ENCODE measurements at regions not wholly inside any gene's neighbourhood (a gene's known extent, or its start where the extent isn't known, plus 50 kb on each side); places are given as distances from the start of the nearest gene placed in this dataset.

DNA sequence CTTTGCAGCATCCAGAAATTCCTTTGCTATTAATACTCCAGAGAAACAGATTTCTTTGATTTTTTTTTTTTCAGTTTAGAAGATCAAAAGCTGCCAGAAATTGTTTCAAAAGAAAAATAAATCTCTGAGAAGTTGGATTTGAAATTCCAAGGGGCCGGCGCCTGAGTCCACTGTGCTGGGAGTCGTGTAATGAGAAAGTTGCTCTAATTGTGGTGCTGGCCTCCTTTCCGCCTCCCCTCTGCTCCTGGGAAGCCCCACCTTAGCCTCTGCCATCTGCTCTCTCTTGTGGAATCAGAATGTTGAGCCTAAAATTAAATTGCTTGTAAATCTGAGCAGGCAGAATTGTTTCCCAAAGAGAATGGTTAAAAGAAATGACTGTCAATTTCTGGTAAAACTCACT lies 93.3 kb downstream of the EMX2 start:
- Histone ChIP-seq H3K36me3 (ENCODE audit: control insufficient read depth, insufficient read depth, low read length) (no peaks in the 10 kb centered on the region), H3K27me3 (ENCODE audit: control insufficient read depth, insufficient read depth, low read length) (no peaks in the 10 kb centered on the region), H3K27ac (ENCODE audit: low read length) (no peak overlapping the region), H3K4me3 (ENCODE audit: low read length) (no peak overlapping the region), H3K4me1 (ENCODE audit: control insufficient read depth, insufficient read depth, low read length) (no peaks in the 10 kb centered on the region), H3K9me3 (ENCODE audit: control insufficient read depth, insufficient read depth, low read length) (no peaks in the 10 kb centered on the region)
- DNase-seq (ENCODE audit: low read depth, low spot score) = no peak
- no CpG with 5 or more reads among the region's 4 CpGs for WGBS (ENCODE audit: insufficient coverage, insufficient read length)

GRCh38 chr10:117638200-117638599 lies 95.7 kb downstream of the EMX2 start:
- WGBS (ENCODE audit: insufficient coverage, insufficient read length) = no CpG with 5 or more reads among the region's 2 CpGs

DNA sequence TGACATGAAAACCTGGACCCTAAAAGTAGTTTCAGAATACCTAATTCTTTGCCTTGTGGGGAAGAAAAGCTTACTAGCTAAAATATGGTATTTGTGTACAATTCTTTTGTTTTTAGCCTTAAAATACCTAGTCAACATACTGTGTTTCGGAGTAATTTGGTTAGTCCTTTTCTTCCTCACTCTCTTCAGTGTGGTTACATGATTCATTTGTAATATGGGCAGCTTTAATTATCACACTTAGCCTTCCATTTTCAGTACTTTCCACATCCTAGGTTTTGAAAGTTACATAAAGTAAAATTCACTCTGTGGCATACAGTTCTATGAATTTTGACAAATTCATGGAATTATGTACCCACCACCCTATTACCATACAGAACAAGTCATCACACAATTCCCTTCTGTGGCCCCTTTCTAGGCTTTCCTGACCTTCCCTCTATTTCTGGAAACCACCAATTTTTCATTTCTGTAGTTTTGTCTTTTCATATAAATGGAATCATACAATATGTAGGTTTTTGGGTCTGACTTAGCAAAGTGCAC lies 96.2 kb downstream of the EMX2 start:
- no peak overlapping the region for H3K4me3 ChIP-seq (ENCODE audit: low read length)
- WGBS (ENCODE audit: insufficient coverage, insufficient read length) = no CpG with 5 or more reads among the region's 1 CpG
- H3K4me1 ChIP-seq (ENCODE audit: control insufficient read depth, insufficient read depth, low read length) = no peaks in the 10 kb centered on the region
- DNase-seq (ENCODE audit: low read depth, low spot score) = no peak
- no peaks in the 10 kb centered on the region for H3K36me3 ChIP-seq (ENCODE audit: control insufficient read depth, insufficient read depth, low read length)
- H3K27ac ChIP-seq (ENCODE audit: low read length) = no peak overlapping the region
- no peaks in the 10 kb centered on the region for H3K27me3 ChIP-seq (ENCODE audit: control insufficient read depth, insufficient read depth, low read length)
- H3K9me3 ChIP-seq (ENCODE audit: control insufficient read depth, insufficient read depth, low read length) = no peaks in the 10 kb centered on the region

More at GRCh38 chr10:117638200-117638599, 95.7 kb downstream of the EMX2 start:
- no peaks in the 10 kb centered on the region for H3K9me3 ChIP-seq (ENCODE audit: control insufficient read depth, insufficient read depth, low read length)
- no peak overlapping the region for H3K4me3 ChIP-seq (ENCODE audit: low read length)
- H3K4me1 ChIP-seq (ENCODE audit: control insufficient read depth, insufficient read depth, low read length) = no peaks in the 10 kb centered on the region
- DNase-seq (ENCODE audit: low read depth, low spot score) = no peak
- H3K36me3 ChIP-seq (ENCODE audit: control insufficient read depth, insufficient read depth, low read length) = no peaks in the 10 kb centered on the region
- H3K27me3 ChIP-seq (ENCODE audit: control insufficient read depth, insufficient read depth, low read length) = no peaks in the 10 kb centered on the region
- no peak overlapping the region for H3K27ac ChIP-seq (ENCODE audit: low read length)

DNA sequence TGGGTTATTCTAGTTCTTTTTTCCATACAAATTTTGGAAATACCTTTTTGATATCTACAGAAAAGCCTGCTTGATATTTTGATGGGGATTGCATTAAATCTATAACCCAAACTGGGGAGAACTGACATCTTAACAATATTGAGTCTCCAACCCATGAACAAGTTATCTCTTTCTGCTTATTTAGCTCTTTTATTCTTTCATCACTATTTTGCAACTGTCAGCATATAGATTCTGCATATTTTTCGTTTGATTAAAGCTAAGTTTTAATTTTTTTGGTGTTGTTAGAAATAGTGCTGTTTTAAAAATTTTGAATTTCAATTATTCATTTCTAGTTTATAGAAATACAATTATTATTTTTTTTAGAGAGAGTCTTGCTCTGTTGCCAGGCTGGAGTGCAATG lies 97.9 kb downstream of the EMX2 start:
- Histone ChIP-seq H3K27me3 (ENCODE audit: control insufficient read depth, insufficient read depth, low read length) (no peaks in the 10 kb centered on the region), H3K36me3 (ENCODE audit: control insufficient read depth, insufficient read depth, low read length) (no peaks in the 10 kb centered on the region)
- whole genome bisulfite sequencing (ENCODE audit: insufficient coverage, insufficient read length) = no CpG with 5 or more reads among the region's 1 CpG

DNA sequence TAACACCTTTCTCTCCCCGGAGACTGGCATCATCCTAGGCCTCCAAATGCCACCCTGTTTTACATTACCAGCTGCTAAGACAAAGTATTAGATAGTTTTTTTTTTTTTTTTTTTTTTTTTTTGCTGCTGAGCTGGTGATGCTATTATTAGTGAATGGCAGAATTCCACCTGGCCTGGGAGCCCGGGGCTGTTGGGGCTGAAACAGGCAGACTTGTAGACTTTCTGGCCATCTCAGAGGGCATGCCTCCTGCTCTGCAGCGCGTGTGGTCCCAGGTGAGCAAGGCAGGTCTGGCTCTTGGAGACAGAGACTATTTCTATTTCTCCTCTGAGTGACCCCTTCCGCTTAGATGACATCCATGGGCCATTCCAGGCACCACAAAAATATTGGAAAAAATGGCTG lies 104.2 kb downstream of the EMX2 start:
- Histone ChIP-seq H3K27ac (ENCODE audit: low read length) (no peak overlapping the region), H3K9me3 (ENCODE audit: control insufficient read depth, insufficient read depth, low read length) (no peaks in the 10 kb centered on the region), H3K4me1 (ENCODE audit: control insufficient read depth, insufficient read depth, low read length) (no peaks in the 10 kb centered on the region), H3K4me3 (ENCODE audit: low read length) (no peak overlapping the region), H3K36me3 (ENCODE audit: control insufficient read depth, insufficient read depth, low read length) (no peaks in the 10 kb centered on the region), H3K27me3 (ENCODE audit: control insufficient read depth, insufficient read depth, low read length) (no peaks in the 10 kb centered on the region)
- no peak for DNase-seq (ENCODE audit: low read depth, low spot score)
- WGBS (ENCODE audit: insufficient coverage, insufficient read length) = no CpG with 5 or more reads among the region's 5 CpGs

More for the DNA sequence above, 97.9 kb downstream of the EMX2 start:
- H3K4me3 ChIP-seq (ENCODE audit: low read length) = no peak overlapping the region
- DNase-seq (ENCODE audit: low read depth, low spot score) = no peak
- H3K27ac ChIP-seq (ENCODE audit: low read length) = no peak overlapping the region
- no peaks in the 10 kb centered on the region for H3K4me1 ChIP-seq (ENCODE audit: control insufficient read depth, insufficient read depth, low read length)
- H3K9me3 ChIP-seq (ENCODE audit: control insufficient read depth, insufficient read depth, low read length) = no peaks in the 10 kb centered on the region

DNA sequence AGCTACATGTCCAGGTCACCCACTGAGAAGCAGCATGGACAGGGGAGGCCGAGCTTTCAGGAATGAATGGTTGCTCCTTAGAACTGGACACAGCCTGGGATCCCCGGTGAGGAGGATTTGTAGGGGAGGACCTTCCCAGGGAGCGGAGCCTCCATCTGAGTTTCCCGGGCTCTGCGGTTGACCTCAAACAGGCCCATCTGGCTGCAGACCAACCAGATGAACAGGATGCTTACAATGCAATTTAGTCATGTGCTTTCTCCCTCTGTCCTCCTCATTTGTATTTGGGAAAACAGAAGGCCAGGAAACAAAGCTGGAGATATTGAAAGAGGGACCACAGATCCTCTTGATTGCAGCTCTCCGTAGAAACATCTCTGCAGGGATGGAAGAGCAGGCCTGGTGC lies 104.8 kb downstream of the EMX2 start:
- no peaks in the 10 kb centered on the region for H3K36me3 ChIP-seq (ENCODE audit: control insufficient read depth, insufficient read depth, low read length)

DNA sequence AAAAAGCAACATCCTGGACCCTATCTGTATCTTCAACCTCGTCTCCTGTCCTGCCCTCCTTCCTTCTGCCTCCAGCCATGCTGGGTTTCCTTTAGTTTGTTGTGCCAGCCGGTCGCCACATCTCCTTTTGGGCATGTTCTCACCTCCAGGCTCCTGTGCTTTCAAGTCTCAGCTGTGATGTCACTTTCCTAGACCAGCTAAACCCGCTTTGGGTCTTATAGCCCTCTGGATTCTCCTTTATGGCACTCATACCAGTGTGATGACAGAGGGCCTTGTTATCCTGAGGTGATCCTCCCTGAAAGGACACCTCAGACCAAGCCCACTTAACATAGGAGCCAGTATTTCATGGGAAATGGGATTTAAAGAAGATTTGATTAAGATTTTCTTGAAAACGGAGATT lies 108.6 kb downstream of the EMX2 start:
- H3K27ac ChIP-seq (ENCODE audit: low read length) = no peak overlapping the region
- DNase-seq (ENCODE audit: low read depth, low spot score) = no peak
- H3K36me3 ChIP-seq (ENCODE audit: control insufficient read depth, insufficient read depth, low read length) = no peaks in the 10 kb centered on the region
- no peaks in the 10 kb centered on the region for H3K9me3 ChIP-seq (ENCODE audit: control insufficient read depth, insufficient read depth, low read length)
- H3K4me1 ChIP-seq (ENCODE audit: control insufficient read depth, insufficient read depth, low read length) = no peaks in the 10 kb centered on the region
- H3K4me3 ChIP-seq (ENCODE audit: low read length) = no peak overlapping the region
- no peaks in the 10 kb centered on the region for H3K27me3 ChIP-seq (ENCODE audit: control insufficient read depth, insufficient read depth, low read length)
- WGBS (ENCODE audit: insufficient coverage, insufficient read length) = no CpG with 5 or more reads among the region's 5 CpGs

More for the DNA sequence above, 104.8 kb downstream of the EMX2 start:
- no peak for DNase-seq (ENCODE audit: low read depth, low spot score)
- WGBS (ENCODE audit: insufficient coverage, insufficient read length) = no CpG with 5 or more reads among the region's 6 CpGs
- no peaks in the 10 kb centered on the region for H3K4me1 ChIP-seq (ENCODE audit: control insufficient read depth, insufficient read depth, low read length)
- H3K9me3 ChIP-seq (ENCODE audit: control insufficient read depth, insufficient read depth, low read length) = no peaks in the 10 kb centered on the region
- H3K27me3 ChIP-seq (ENCODE audit: control insufficient read depth, insufficient read depth, low read length) = no peaks in the 10 kb centered on the region
- H3K4me3 ChIP-seq (ENCODE audit: low read length) = no peak overlapping the region
- no peak overlapping the region for H3K27ac ChIP-seq (ENCODE audit: low read length)

GRCh38 chr10:117652228-117653169 lies 110.0 kb downstream of the EMX2 start:
- DNase-seq (ENCODE audit: low read depth, low spot score) = no peak
- Histone ChIP-seq H3K9me3 (ENCODE audit: control insufficient read depth, insufficient read depth, low read length) (no peaks in the 10 kb centered on the region), H3K36me3 (ENCODE audit: control insufficient read depth, insufficient read depth, low read length) (no peaks in the 10 kb centered on the region), H3K4me1 (ENCODE audit: control insufficient read depth, insufficient read depth, low read length) (no peaks in the 10 kb centered on the region), H3K27ac (ENCODE audit: low read length) (no peak overlapping the region), H3K4me3 (ENCODE audit: low read length) (no peak overlapping the region), H3K27me3 (ENCODE audit: control insufficient read depth, insufficient read depth, low read length) (no peaks in the 10 kb centered on the region)
- no CpG with 5 or more reads among the region's 3 CpGs for WGBS (ENCODE audit: insufficient coverage, insufficient read length)

DNA sequence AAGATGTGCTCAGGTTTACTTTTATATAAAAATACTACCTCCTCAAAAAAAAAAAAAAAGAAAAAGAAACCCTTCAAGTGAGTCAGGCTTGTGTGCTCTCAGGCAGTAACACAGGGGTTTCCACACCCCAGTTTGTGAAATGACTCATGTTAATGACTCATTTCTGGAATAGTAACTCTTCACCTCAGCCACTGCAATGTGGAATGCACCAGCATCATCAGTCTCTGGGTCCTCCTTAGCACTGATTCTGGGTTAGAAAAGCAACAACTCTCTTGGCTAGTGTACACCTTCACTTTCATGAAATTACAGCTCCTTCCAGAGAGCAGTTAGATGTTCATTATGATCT lies 110.6 kb downstream of the EMX2 start:
- Histone ChIP-seq H3K4me1 (ENCODE audit: control insufficient read depth, insufficient read depth, low read length) (no peaks in the 10 kb centered on the region), H3K9me3 (ENCODE audit: control insufficient read depth, insufficient read depth, low read length) (no peaks in the 10 kb centered on the region), H3K27ac (ENCODE audit: low read length) (no peak overlapping the region), H3K36me3 (ENCODE audit: control insufficient read depth, insufficient read depth, low read length) (no peaks in the 10 kb centered on the region), H3K4me3 (ENCODE audit: low read length) (no peak overlapping the region), H3K27me3 (ENCODE audit: control insufficient read depth, insufficient read depth, low read length) (no peaks in the 10 kb centered on the region)
- no peak for DNase-seq (ENCODE audit: low read depth, low spot score)

- Histone ChIP-seq H3K27ac (ENCODE audit: low read length) (no peak overlapping the region), H3K36me3 (ENCODE audit: control insufficient read depth, insufficient read depth, low read length) (no peaks in the 10 kb centered on the region), H3K4me3 (ENCODE audit: low read length) (no peak overlapping the region), H3K27me3 (ENCODE audit: control insufficient read depth, insufficient read depth, low read length) (no peaks in the 10 kb centered on the region), H3K4me1 (ENCODE audit: control insufficient read depth, insufficient read depth, low read length) (no peaks in the 10 kb centered on the region), H3K9me3 (ENCODE audit: control insufficient read depth, insufficient read depth, low read length) (no peaks in the 10 kb centered on the region)
- DNase-seq (ENCODE audit: low read depth, low spot score) = no peak
These were observed 111.6 kb downstream of the EMX2 start for GRCh38 chr10:117654105-117654504.
